ENCODE measurements at regions not wholly inside any gene's neighbourhood (a gene's known extent, or its start where the extent isn't known, plus 50 kb on each side); places are given as distances from the start of the nearest gene placed in this dataset.
A peak's percentile ranks its signal among the peaks of the same experiment; 100 is the strongest.

GRCh38 chr2:150357770-150358467 is 129.5 kb downstream of the RND3 start:
- H3K36me3 ChIP-seq (ENCODE audit: control insufficient read depth in 2 of 2, extremely low read depth in 1 of 2, insufficient read depth in 2 of 2, low read length in 2 of 2) = no peaks in the 10 kb centered on the region
- intact Hi-C loops (cut with micrococcal nuclease) = no loop called here
- no peaks in the 10 kb centered on the region for H3K9me3 ChIP-seq (replicated peaks; ENCODE audit: control insufficient read depth, insufficient read depth, low read length)
- CTCF ChIA-PET = no interaction called here
- no peaks in the 10 kb centered on the region for H3K79me2 ChIP-seq (ENCODE audit: control insufficient read depth, insufficient read depth, low read length)
- FAIRE-seq (peak; percentile 33), DNase-seq (ENCODE audit: low read depth, low spot score) (no peak)
- H3K27ac ChIP-seq (ENCODE audit: insufficient read depth, low read depth, low read length) = no peak overlapping the region
- H3K4me1 ChIP-seq (ENCODE audit: control insufficient read depth, extremely low read depth, insufficient read depth, low read length) = peaks cover 8% of the 10 kb centered on the region
- H3K9me1 ChIP-seq (replicated peaks; ENCODE audit: control insufficient read depth, extremely low read depth, insufficient read depth, low read length) = no peaks in the 10 kb centered on the region
- no peak overlapping the region for H3K4me3 ChIP-seq (replicated peaks in 1 of 3; ENCODE audit: insufficient read depth in 1 of 3, low read depth in 1 of 3, low read length in 3 of 3)
- no peaks in the 10 kb centered on the region for H3K27me3 ChIP-seq (ENCODE audit: control insufficient read depth in 2 of 2, insufficient read depth in 2 of 2, low read length in 2 of 2)
- no peaks in the 10 kb centered on the region for H4K20me1 ChIP-seq (replicated peaks; ENCODE audit: control insufficient read depth, extremely low read depth, insufficient read depth, low read length)
- H3K4me2 ChIP-seq (ENCODE audit: insufficient read depth, low read length) = no peak overlapping the region
- H3K9ac ChIP-seq (replicated peaks; ENCODE audit: extremely low read depth, insufficient read depth, low read length) = no peak overlapping the region
- no peak overlapping the region for H2AFZ ChIP-seq (ENCODE audit: low read depth, low read length)
- POLR2A ChIA-PET = no interaction called here
- BruUV-seq (replicated peaks) = no TSS peak
- dilution Hi-C loops (cut with MboI; ENCODE audit: extremely low pct_ligation_motif_present, low sequenced_read_pairs) = no loop called here
- TF ChIP-seq CTCF (IDR thresholded peaks at IDR 0.05; ENCODE audit: extremely low read depth in 1 of 2, insufficient read depth in 1 of 2, low read depth in 1 of 2, low read length in 2 of 2) (no peak), MYC (IDR thresholded peaks at IDR 0.05; ENCODE audit: low read depth, low read length) (no peak), POLR2AphosphoS5 (IDR thresholded peaks at IDR 0.05; ENCODE audit: insufficient read depth, low read depth, low read length) (no peak), MAX (IDR thresholded peaks at IDR 0.05; ENCODE audit: insufficient read depth, insufficient read length) (no peak), POLR2A (IDR thresholded peaks at IDR 0.05; ENCODE audit: low read depth, low read length) (no peak), EZH2 (IDR thresholded peaks at IDR 0.05; ENCODE audit: borderline replicate concordance, low read depth, low read length, severe bottlenecking) (no peak), JUN (IDR thresholded peaks at IDR 0.05; ENCODE audit: borderline replicate concordance, insufficient read depth, insufficient read length, low read depth) (no peak), GATA2 (IDR thresholded peaks at IDR 0.05; ENCODE audit: insufficient read depth, insufficient read length, low read depth, low read length) (no peak), FOS (IDR thresholded peaks at IDR 0.05; ENCODE audit: borderline replicate concordance, insufficient read depth, low read length) (no peak)
